ENCODE measurements at regions not wholly inside any gene's neighbourhood (a gene's known extent, or its start where the extent isn't known, plus 50 kb on each side); places are given as distances from the start of the nearest gene placed in this dataset.

GRCh38 chr6:114650891-114651290 lies 308.1 kb upstream of the HS3ST5 start:
- DNase-seq (ENCODE audit: low spot score) = no peak
- H3K9me3 ChIP-seq (ENCODE audit: low read depth, low read length, poor library complexity, severe bottlenecking) = no peaks in the 10 kb centered on the region
- intact Hi-C loops (cut with micrococcal nuclease; ENCODE audit: unreplicated experiment) = no loop called here
- no peaks in the 10 kb centered on the region for H3K27me3 ChIP-seq (replicated peaks; ENCODE audit: insufficient read depth, low read depth, low read length, poor library complexity)
- no peaks in the 10 kb centered on the region for H3K4me1 ChIP-seq (ENCODE audit: insufficient read depth, low read length, poor library complexity, severe bottlenecking)
- CTCF ChIA-PET = no interaction called here
- TF ChIP-seq EZH2 (IDR thresholded peaks at IDR 0.05; ENCODE audit: borderline replicate concordance, low read depth, low read length, poor library complexity, severe bottlenecking) = no peak
- TF ChIP-seq, protein P1, sequence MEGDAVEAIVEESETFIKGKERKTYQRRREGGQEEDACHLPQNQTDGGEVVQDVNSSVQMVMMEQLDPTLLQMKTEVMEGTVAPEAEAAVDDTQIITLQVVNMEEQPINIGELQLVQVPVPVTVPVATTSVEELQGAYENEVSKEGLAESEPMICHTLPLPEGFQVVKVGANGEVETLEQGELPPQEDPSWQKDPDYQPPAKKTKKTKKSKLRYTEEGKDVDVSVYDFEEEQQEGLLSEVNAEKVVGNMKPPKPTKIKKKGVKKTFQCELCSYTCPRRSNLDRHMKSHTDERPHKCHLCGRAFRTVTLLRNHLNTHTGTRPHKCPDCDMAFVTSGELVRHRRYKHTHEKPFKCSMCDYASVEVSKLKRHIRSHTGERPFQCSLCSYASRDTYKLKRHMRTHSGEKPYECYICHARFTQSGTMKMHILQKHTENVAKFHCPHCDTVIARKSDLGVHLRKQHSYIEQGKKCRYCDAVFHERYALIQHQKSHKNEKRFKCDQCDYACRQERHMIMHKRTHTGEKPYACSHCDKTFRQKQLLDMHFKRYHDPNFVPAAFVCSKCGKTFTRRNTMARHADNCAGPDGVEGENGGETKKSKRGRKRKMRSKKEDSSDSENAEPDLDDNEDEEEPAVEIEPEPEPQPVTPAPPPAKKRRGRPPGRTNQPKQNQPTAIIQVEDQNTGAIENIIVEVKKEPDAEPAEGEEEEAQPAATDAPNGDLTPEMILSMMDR (conservative IDR thresholded peaks at IDR 0.05; ENCODE audit: low read depth, low read length) = no peak
- no peaks in the 10 kb centered on the region for H3K36me3 ChIP-seq (ENCODE audit: insufficient read depth, low read length, poor library complexity, severe bottlenecking)
- no peak overlapping the region for H3K4me3 ChIP-seq (ENCODE audit: low read depth, low read length, poor library complexity, severe bottlenecking)
- BruUV-seq (replicated peaks) = no TSS peak
- no peak overlapping the region for H3K27ac ChIP-seq (ENCODE audit: low read depth, low read length, poor library complexity, severe bottlenecking)
- POLR2A ChIA-PET (ENCODE audit: low non-redundant PET) = no interaction called here

GRCh38 chr6:114649298-114649697 lies 306.5 kb upstream of the HS3ST5 start:
- CTCF ChIA-PET = no interaction called here
- TF ChIP-seq, protein P1 (conservative IDR thresholded peaks at IDR 0.05; ENCODE audit: low read depth, low read length) = no peak
- TF ChIP-seq EZH2 (IDR thresholded peaks at IDR 0.05; ENCODE audit: borderline replicate concordance, low read depth, low read length, poor library complexity, severe bottlenecking) = no peak

GRCh38 chr6:114648847-114649246 lies 306.0 kb upstream of the HS3ST5 start:
- no peak overlapping the region for H3K27ac ChIP-seq (ENCODE audit: low read depth, low read length, poor library complexity, severe bottlenecking)
- no peaks in the 10 kb centered on the region for H3K36me3 ChIP-seq (ENCODE audit: insufficient read depth, low read length, poor library complexity, severe bottlenecking)
- DNase-seq (ENCODE audit: low spot score) = no peak
- POLR2A ChIA-PET (ENCODE audit: low non-redundant PET) = no interaction called here
- no peaks in the 10 kb centered on the region for H3K4me1 ChIP-seq (ENCODE audit: insufficient read depth, low read length, poor library complexity, severe bottlenecking)
- H3K9me3 ChIP-seq (ENCODE audit: low read depth, low read length, poor library complexity, severe bottlenecking) = no peaks in the 10 kb centered on the region
- H3K27me3 ChIP-seq (replicated peaks; ENCODE audit: insufficient read depth, low read depth, low read length, poor library complexity) = no peaks in the 10 kb centered on the region
- CTCF ChIA-PET = no interaction called here
- intact Hi-C loops (cut with micrococcal nuclease; ENCODE audit: unreplicated experiment) = no loop called here
- no TSS peak for BruUV-seq (replicated peaks)
- H3K4me3 ChIP-seq (ENCODE audit: low read depth, low read length, poor library complexity, severe bottlenecking) = no peak overlapping the region
- no peak for TF ChIP-seq EZH2 (IDR thresholded peaks at IDR 0.05; ENCODE audit: borderline replicate concordance, low read depth, low read length, poor library complexity, severe bottlenecking)
- TF ChIP-seq, protein P1 (conservative IDR thresholded peaks at IDR 0.05; ENCODE audit: low read depth, low read length) = no peak

More at GRCh38 chr6:114649298-114649697, 306.5 kb upstream of the HS3ST5 start:
- BruUV-seq (replicated peaks) = no TSS peak
- H3K4me1 ChIP-seq (ENCODE audit: insufficient read depth, low read length, poor library complexity, severe bottlenecking) = no peaks in the 10 kb centered on the region
- DNase-seq (ENCODE audit: low spot score) = no peak
- H3K36me3 ChIP-seq (ENCODE audit: insufficient read depth, low read length, poor library complexity, severe bottlenecking) = no peaks in the 10 kb centered on the region
- intact Hi-C loops (cut with micrococcal nuclease; ENCODE audit: unreplicated experiment) = no loop called here
- POLR2A ChIA-PET (ENCODE audit: low non-redundant PET) = no interaction called here
- H3K27ac ChIP-seq (ENCODE audit: low read depth, low read length, poor library complexity, severe bottlenecking) = no peak overlapping the region
- no peaks in the 10 kb centered on the region for H3K9me3 ChIP-seq (ENCODE audit: low read depth, low read length, poor library complexity, severe bottlenecking)
- H3K27me3 ChIP-seq (replicated peaks; ENCODE audit: insufficient read depth, low read depth, low read length, poor library complexity) = no peaks in the 10 kb centered on the region
- H3K4me3 ChIP-seq (ENCODE audit: low read depth, low read length, poor library complexity, severe bottlenecking) = no peak overlapping the region

Data from A673 (cell line).